Calu3 (cell line): ENCODE measurements at regions not wholly inside any gene's neighbourhood (a gene's known extent, or its start where the extent isn't known, plus 50 kb on each side); places are given as distances from the start of the nearest gene placed in this dataset.

ENCODE experiments used
- BruUV-seq: library from RNA; stranded (reverse); fragments of 400-500 nt; replicated peaks from 2 replicates; lab custom pipeline; 2021; lab: Mats Ljungman, UMichigan
- CTCF ChIA-PET: fragments of 300-600 bp; sonication (Branson Sonifier 250); formaldehyde crosslinking; loops from one replicate; lab custom pipeline; 2022; ENCODE audit warnings: antibody characterized with exemption; lab: Charles Lee
- DNase-seq: peaks from one replicate; pipeline ENCODE4 v3.0.0; 2022
- H3K27ac Mint-ChIP-seq: one replicate; pipeline ENCODE4 v1.8.0; 2022; ENCODE audit warnings: mixed read lengths; ENCODE audit not compliant: unreplicated experiment
- H3K27me3 Mint-ChIP-seq: one replicate; pipeline ENCODE4 v1.8.0; 2022; ENCODE audit warnings: mixed read lengths; ENCODE audit not compliant: unreplicated experiment
- H3K36me3 Mint-ChIP-seq: one replicate; pipeline ENCODE4 v1.8.0; 2022; ENCODE audit warnings: mild to moderate bottlenecking, moderate library complexity, mixed read lengths; ENCODE audit not compliant: insufficient read depth, unreplicated experiment
- H3K4me1 Mint-ChIP-seq: one replicate; pipeline ENCODE4 v1.8.0; 2022; ENCODE audit warnings: mild to moderate bottlenecking, low read depth, mixed read lengths; ENCODE audit not compliant: unreplicated experiment
- H3K4me3 Mint-ChIP-seq: one replicate; pipeline ENCODE4 v1.8.0; 2022; ENCODE audit warnings: mild to moderate bottlenecking, low read depth, moderate library complexity, mixed read lengths; ENCODE audit not compliant: unreplicated experiment
- H3K9me3 Mint-ChIP-seq: one replicate; pipeline ENCODE4 v1.8.0; 2022; ENCODE audit warnings: low read depth, mixed read lengths; ENCODE audit not compliant: unreplicated experiment
- CTCF ChIP-seq: fragments of 200-600 bp; IDR thresholded peaks from one replicate; pipeline ENCODE4 v1.8.0; 2022; ENCODE audit warnings: antibody characterized with exemption; ENCODE audit not compliant: unreplicated experiment
- intact Hi-C: fragments of 100-400 bp; cut with micrococcal nuclease; formaldehyde crosslinking; loops from one replicate; pipeline ENCODE4 v1.10.0; 2022; ENCODE audit not compliant: unreplicated experiment

GRCh38 chr4:119940557-119940956 lies 126.1 kb downstream of the MAD2L1 start:
- no peaks in the 10 kb centered on the region for H3K36me3 Mint-ChIP-seq
- H3K27ac Mint-ChIP-seq = no peak overlapping the region
- intact Hi-C loops = no loop called here
- no peaks in the 10 kb centered on the region for H3K9me3 Mint-ChIP-seq
- DNase-seq = no peak
- no peak overlapping the region for H3K4me3 Mint-ChIP-seq
- H3K27me3 Mint-ChIP-seq = no peaks in the 10 kb centered on the region
- H3K4me1 Mint-ChIP-seq = no peaks in the 10 kb centered on the region
- no peak for TF ChIP-seq CTCF
- BruUV-seq = no TSS peak
- CTCF ChIA-PET = no interaction called here

GRCh38 chr4:119939071-119939995 lies 127.3 kb downstream of the MAD2L1 start:
- Mint-ChIP-seq H3K36me3 (no peaks in the 10 kb centered on the region), H3K9me3 (no peaks in the 10 kb centered on the region), H3K4me1 (no peaks in the 10 kb centered on the region), H3K27me3 (no peaks in the 10 kb centered on the region), H3K27ac (no peak overlapping the region), H3K4me3 (no peak overlapping the region)
- no peak for DNase-seq
- CTCF ChIA-PET = no interaction called here
- intact Hi-C loops = no loop called here
- no peak for TF ChIP-seq CTCF
- no TSS peak for BruUV-seq

- no peak overlapping the region for H3K27ac Mint-ChIP-seq
- CTCF ChIA-PET = no interaction called here
- H3K4me1 Mint-ChIP-seq = no peaks in the 10 kb centered on the region
- DNase-seq = no peak
- BruUV-seq = no TSS peak
- H3K27me3 Mint-ChIP-seq = no peaks in the 10 kb centered on the region
- no peak for TF ChIP-seq CTCF
- intact Hi-C loops = no loop called here
- no peaks in the 10 kb centered on the region for H3K9me3 Mint-ChIP-seq
- no peaks in the 10 kb centered on the region for H3K36me3 Mint-ChIP-seq
- H3K4me3 Mint-ChIP-seq = no peak overlapping the region
These were observed 128.9 kb downstream of the MAD2L1 start for GRCh38 chr4:119937746-119938145.

GRCh38 chr4:119933606-119934005 lies 133.0 kb downstream of the MAD2L1 start:
- H3K4me1 Mint-ChIP-seq = no peaks in the 10 kb centered on the region
- CTCF ChIA-PET = no interaction called here
- no TSS peak for BruUV-seq

More at GRCh38 chr4:119933606-119934005, 133.0 kb downstream of the MAD2L1 start:
- no peak for TF ChIP-seq CTCF
- Mint-ChIP-seq H3K9me3 (no peaks in the 10 kb centered on the region), H3K27ac (no peak overlapping the region), H3K4me3 (no peak overlapping the region), H3K27me3 (no peaks in the 10 kb centered on the region), H3K36me3 (no peaks in the 10 kb centered on the region)
- intact Hi-C loops = no loop called here
- DNase-seq = no peak
